SK-N-SH (cell line): ENCODE measurements at regions not wholly inside any gene's neighbourhood (a gene's known extent, or its start where the extent isn't known, plus 50 kb on each side); places are given as distances from the start of the nearest gene placed in this dataset.

Experiments used
- CTCF ChIA-PET: fragments of 300-600, 350-600 bp; formaldehyde crosslinking; extraction: SDS; loops from one replicate; lab custom pipeline; 2021; lab: Yijun Ruan, JAX
- POLR2A ChIA-PET: fragments of 350-600 bp; sonication (Branson Sonifier 250); formaldehyde crosslinking; extraction: SDS; loops from one replicate; lab custom pipeline; 2020; ENCODE audit warnings: antibody characterized with exemption, inconsistent platforms; lab: Yijun Ruan, JAX
- DNase-seq: peaks from one replicate; pipeline ENCODE4 v3.0.0; 2012
- H2AFZ ChIP-seq: fragments of 200-600 bp; sonication (generic); 2 replicates; pipeline ENCODE4 v1.8.1; 2016; ENCODE audit warnings: antibody characterized with exemption, mild to moderate bottlenecking, low read depth
- H3F3A ChIP-seq: fragments of 200-600 bp; sonication (generic); replicated peaks from 2 replicates; pipeline ENCODE3; 2016; ENCODE audit warnings: antibody characterized with exemption, mild to moderate bottlenecking; ENCODE audit not compliant: insufficient read depth
- H3K27ac ChIP-seq, 2 experiments: fragments of 200-500 bp in 1 of 2; fragments of 200-600 bp in 1 of 2; sonication (Bioruptor generic) in 1 of 2; sonication (generic), shearing (Covaris generic) in 1 of 2; 2 replicates each; pipeline versions ENCODE4 v1.5.1 to v1.6.1; 2014 to 2016; ENCODE audit warnings: low read depth in 2 of 2, inconsistent platforms in 1 of 2, low read length in 1 of 2, mild to moderate bottlenecking in 1 of 2, mixed read lengths in 1 of 2
- H3K27me3 ChIP-seq: fragments of 200-600 bp; sonication (generic), shearing (Covaris generic); 2 replicates; pipeline ENCODE4 v1.6.1; 2016; ENCODE audit warnings: mixed run types; ENCODE audit not compliant: insufficient read depth
- H3K36me3 ChIP-seq, 2 experiments: fragments of 200-500 bp in 1 of 2; fragments of 200-600 bp in 1 of 2; sonication (Bioruptor generic) in 1 of 2; sonication (generic) in 1 of 2; replicated peaks in 1 of 2; 2 replicates each; pipeline versions ENCODE3 to v1.5.1; 2014 to 2016; ENCODE audit warnings: low read length in 1 of 2, mild to moderate bottlenecking in 1 of 2; ENCODE audit not compliant: insufficient read depth in 2 of 2, control insufficient read depth in 1 of 2
- H3K4me1 ChIP-seq, 2 experiments: fragments of 200-500 bp in 1 of 2; fragments of 200-600 bp in 1 of 2; sonication (Bioruptor generic) in 1 of 2; sonication (generic), shearing (Covaris generic) in 1 of 2; 2 replicates each; pipeline versions ENCODE4 v1.5.1 to v1.6.1; 2014 to 2016; ENCODE audit warnings: low read depth in 1 of 2, low read length in 1 of 2, mixed run types in 1 of 2; ENCODE audit not compliant: insufficient read depth in 2 of 2, control insufficient read depth in 1 of 2
- H3K4me2 ChIP-seq: fragments of 200-600 bp; sonication (generic), shearing (Covaris generic); 2 replicates; pipeline ENCODE4 v1.6.1; 2017; ENCODE audit warnings: mixed run types
- H3K4me3 ChIP-seq, 2 experiments: fragments of 200-500 bp in 1 of 2; fragments of 200-600 bp in 1 of 2; sonication (Bioruptor generic) in 1 of 2; sonication (generic), shearing (Covaris generic) in 1 of 2; 2 replicates each; pipeline versions ENCODE4 v1.5.1 to v1.8.1; 2014 to 2016; ENCODE audit warnings: low read depth in 2 of 2, inconsistent platforms in 1 of 2, low read length in 1 of 2, mild to moderate bottlenecking in 1 of 2, mixed read lengths in 1 of 2, moderate library complexity in 1 of 2
- H3K79me2 ChIP-seq: fragments of 200-600 bp; sonication (generic); 2 replicates; pipeline ENCODE4 v1.8.1; 2017; ENCODE audit warnings: mild to moderate bottlenecking; ENCODE audit not compliant: insufficient read depth
- H3K9ac ChIP-seq: fragments of 200-600 bp; sonication (generic); 2 replicates; pipeline ENCODE4 v1.6.1; 2017; ENCODE audit warnings: mixed run types
- H3K9me2 ChIP-seq: fragments of 200-600 bp; sonication (generic); 2 replicates; pipeline ENCODE4 v1.6.1; 2017; ENCODE audit warnings: mixed run types
- H3K9me3 ChIP-seq: fragments of 200-600 bp; sonication (generic); 2 replicates; pipeline ENCODE4 v1.6.1; 2017; ENCODE audit warnings: mixed run types, mild to moderate bottlenecking, moderate library complexity
- H4K20me1 ChIP-seq: fragments of 200-600 bp; sonication (generic); 2 replicates; pipeline ENCODE4 v1.6.1; 2017; ENCODE audit warnings: mild to moderate bottlenecking, mixed run types; ENCODE audit not compliant: insufficient read depth
- CHD2 ChIP-seq: fragments of 150-350 bp; IDR thresholded peaks from 2 replicates; pipeline ENCODE4 v1.6.1; 2018; ENCODE audit warnings: low read length; ENCODE audit not compliant: partially characterized antibody
- ELF1 ChIP-seq: IDR thresholded peaks from 2 replicates; pipeline ENCODE4 v1.4.0; 2012
- EP300 ChIP-seq, 2 experiments: IDR thresholded peaks; 2 replicates each; pipeline versions ENCODE4 v1.4.0 to v1.6.1; 2012; ENCODE audit warnings: borderline replicate concordance in 1 of 2, low read depth in 1 of 2, low read length in 1 of 2
- EZH2phosphoT487 ChIP-seq: fragments of 200-600 bp; sonication (generic); IDR thresholded peaks from 2 replicates; pipeline ENCODE4 v1.6.1; 2017; ENCODE audit warnings: low read depth, mixed run types, mild to moderate bottlenecking, antibody characterized with exemption, moderate library complexity, borderline replicate concordance
- FOSL2 ChIP-seq: IDR thresholded peaks from 2 replicates; pipeline ENCODE4 v1.4.0; 2012; ENCODE audit warnings: low read depth, mild to moderate bottlenecking, moderate library complexity, borderline replicate concordance
- GABPA ChIP-seq: IDR thresholded peaks from 2 replicates; pipeline ENCODE4 v1.4.0; 2012; ENCODE audit warnings: low read depth, mild to moderate bottlenecking
- JUND ChIP-seq: IDR thresholded peaks from 2 replicates; pipeline ENCODE4 v1.4.0; 2012
- MAX ChIP-seq: IDR thresholded peaks from 2 replicates; pipeline ENCODE4 v1.4.0; 2012; ENCODE audit warnings: low read depth
- MEF2A ChIP-seq: IDR thresholded peaks from 2 replicates; pipeline ENCODE4 v1.4.0; 2012; ENCODE audit warnings: low read depth, borderline replicate concordance
- MXI1 ChIP-seq: IDR thresholded peaks from 2 replicates; pipeline ENCODE4 v1.6.1; 2012; ENCODE audit warnings: mild to moderate bottlenecking, low read depth, low read length, improper control_type of control experiment
- NRF1 ChIP-seq: IDR thresholded peaks from 2 replicates; pipeline ENCODE4 v1.6.1; 2012; ENCODE audit warnings: low read depth, mild to moderate bottlenecking, low read length
- PBX3 ChIP-seq: IDR thresholded peaks from 2 replicates; pipeline ENCODE4; 2012
- RCOR1 ChIP-seq: fragments of 150-350 bp; IDR thresholded peaks from 2 replicates; pipeline ENCODE4 v1.6.1; 2017; ENCODE audit warnings: antibody characterized with exemption, low read length
- TAF1 ChIP-seq: IDR thresholded peaks from 2 replicates; pipeline ENCODE4 v1.6.1; 2012; ENCODE audit warnings: low read depth, mild to moderate bottlenecking, low read length, moderate library complexity, borderline replicate concordance
- TCF12 ChIP-seq: IDR thresholded peaks from 2 replicates; pipeline ENCODE4 v1.4.0; 2012
- TEAD4 ChIP-seq: IDR thresholded peaks from 2 replicates; pipeline ENCODE4 v1.4.0; 2012; ENCODE audit warnings: mild to moderate bottlenecking, borderline replicate concordance; ENCODE audit not compliant: insufficient read depth
- USF2 ChIP-seq: fragments of 150-350 bp; IDR thresholded peaks from 2 replicates; pipeline ENCODE4 v1.6.1; 2017; ENCODE audit warnings: antibody characterized with exemption, low read length, low read depth, borderline replicate concordance
- ZBTB33 ChIP-seq: IDR thresholded peaks from 2 replicates; pipeline ENCODE4 v1.4.0; 2012; ENCODE audit warnings: low read depth, borderline replicate concordance
- WGBS: methylation state at CpG from one replicate; pipeline ENCODE4 v1.1.6; 2017; ENCODE audit warnings: low lambda C conversion rate; 5-methylcytosine and 5-hydroxymethylcytosine counted together

GRCh38 chr7:115252461-115252860 is 330.6 kb downstream of the MDFIC start:
- ChIA-PET CTCF (no interaction called here), POLR2A (no interaction called here)
- no peak for DNase-seq
- Histone ChIP-seq H3K4me2 (no peak overlapping the region), H3K9me3 (no peaks in the 10 kb centered on the region; the same call in 1 of the 2 replicates), H3K36me3 (no peaks in the 10 kb centered on the region), H3F3A (no peaks in the 10 kb centered on the region), H3K27ac (no peak overlapping the region), H4K20me1 (no peaks in the 10 kb centered on the region), H3K27me3 (no peaks in the 10 kb centered on the region), H2AFZ (no peak overlapping the region), H3K4me1 (no peaks in the 10 kb centered on the region), H3K9me2 (no peaks in the 10 kb centered on the region), H3K79me2 (no peaks in the 10 kb centered on the region), H3K4me3 (no peak overlapping the region), H3K9ac (no peak overlapping the region)
- 8% methylated on average over 3 of the region's 3 CpGs for WGBS
- TF ChIP-seq JUND (no peak), RCOR1 (no peak)

GRCh38 chr7:115249080-115249479 is 327.2 kb downstream of the MDFIC start:
- Histone ChIP-seq H3F3A (no peaks in the 10 kb centered on the region), H3K27ac (no peak overlapping the region), H3K4me1 (no peaks in the 10 kb centered on the region), H3K4me2 (no peak overlapping the region), H4K20me1 (no peaks in the 10 kb centered on the region)
- ChIA-PET CTCF (no interaction called here), POLR2A (no interaction called here)
- no peak for TF ChIP-seq MXI1
- TF ChIP-seq EZH2phosphoT487 = no peak
- no peak for TF ChIP-seq EP300 (IDR thresholded peaks at IDR 0.05; ENCODE audit: borderline replicate concordance in 1 of 2, low read depth in 1 of 2, low read length in 1 of 2)
- no peak for TF ChIP-seq PBX3
- TF ChIP-seq CHD2 = no peak
- no peak for TF ChIP-seq GABPA
- no peak for TF ChIP-seq FOSL2
- TF ChIP-seq ELF1 = no peak
- no peak for TF ChIP-seq NRF1
- no peak for TF ChIP-seq TEAD4
- TF ChIP-seq MAX = no peak
- TF ChIP-seq TAF1 = no peak
- no peak for TF ChIP-seq ZBTB33
- no peak for TF ChIP-seq TCF12
- TF ChIP-seq RCOR1 = no peak
- TF ChIP-seq MEF2A = no peak
- no peak for TF ChIP-seq USF2
- TF ChIP-seq, all 33 proteins: peak for 0
- Histone ChIP-seq H3K27me3 (no peaks in the 10 kb centered on the region), H3K79me2 (no peaks in the 10 kb centered on the region), H3K9me2 (no peaks in the 10 kb centered on the region), H3K9me3 (no peaks in the 10 kb centered on the region; the same call in 1 of the 2 replicates), H3K9ac (no peak overlapping the region), H3K4me3 (no peak overlapping the region), H2AFZ (no peak overlapping the region), H3K36me3 (no peaks in the 10 kb centered on the region)
- WGBS = 8% methylated on average over 1 of the region's 1 CpG
- no peak for DNase-seq
